HEK293 (cell line): ENCODE measurements at regions not wholly inside any gene's neighbourhood (a gene's known extent, or its start where the extent isn't known, plus 50 kb on each side); places are given as distances from the start of the nearest gene placed in this dataset.

ENCODE experiments used
- CTCF ChIA-PET: fragments of 350-600 bp; formaldehyde crosslinking; extraction: SDS; loops from one replicate; lab custom pipeline; 2021; ENCODE audit warnings: antibody characterized with exemption; lab: Yijun Ruan, JAX
- POLR2A ChIA-PET: fragments of 300-600 bp; formaldehyde crosslinking; extraction: SDS; loops from one replicate; lab custom pipeline; 2020; ENCODE audit warnings: antibody characterized with exemption, inconsistent platforms; lab: Yijun Ruan, JAX
- H3K27ac ChIP-seq: fragments of 200-500 bp; sonication (Bioruptor generic); 2 replicates; pipeline ENCODE4 v1.5.1; 2014; ENCODE audit warnings: low read depth, low read length, control low read depth, inconsistent platforms; ENCODE audit errors: extremely low read depth
- H3K36me3 ChIP-seq, 2 experiments: fragments of 200-500 bp in 1 of 2; sonication (Bioruptor generic) in 1 of 2; 1 replicate in 1 of 2; 2 replicates in 1 of 2; pipeline ENCODE4 v1.5.1; 2014 to 2017; ENCODE audit warnings: inconsistent platforms in 2 of 2, low read length in 2 of 2; ENCODE audit not compliant: control insufficient read depth in 2 of 2, insufficient read depth in 1 of 2
- H3K4me1 ChIP-seq: fragments of 200-500 bp; sonication (Bioruptor generic); 2 replicates; pipeline ENCODE4 v1.5.1; 2014; ENCODE audit warnings: mild to moderate bottlenecking, low read length, inconsistent platforms; ENCODE audit not compliant: control insufficient read depth, insufficient read depth
- H3K4me3 ChIP-seq: 2 replicates; pipeline ENCODE4 v1.5.1; 2011; ENCODE audit warnings: low read depth, mild to moderate bottlenecking, control low read depth, low read length, moderate library complexity
- H3K9me3 ChIP-seq: fragments of 200-500 bp; sonication (Bioruptor generic); 2 replicates; pipeline ENCODE4 v1.5.1; 2014; ENCODE audit warnings: low read depth, low read length, inconsistent platforms; ENCODE audit not compliant: control insufficient read depth, insufficient read depth
- GLI4 ChIP-seq: fragments of 450-650 bp; formaldehyde crosslinking; IDR thresholded peaks from 2 replicates; pipeline ENCODE4 v1.5.1; 2016; ENCODE audit warnings: missing biosample characterization, missing genetic modification characterization
- OVOL3 ChIP-seq: fragments of 450-650 bp; formaldehyde crosslinking; IDR thresholded peaks from 2 replicates; pipeline ENCODE4 v1.5.1; 2016; ENCODE audit warnings: missing biosample characterization, missing genetic modification characterization
- SCRT1 ChIP-seq: fragments of 450-650 bp; formaldehyde crosslinking; IDR thresholded peaks from 2 replicates; pipeline ENCODE4 v1.5.1; 2016; ENCODE audit warnings: missing biosample characterization, missing genetic modification characterization, borderline replicate concordance
- ZNF114 ChIP-seq: fragments of 450-650 bp; formaldehyde crosslinking; IDR thresholded peaks from 2 replicates; pipeline ENCODE4 v1.5.0; 2017; ENCODE audit warnings: missing biosample characterization, missing genetic modification characterization
- ZNF132 ChIP-seq: fragments of 450-650 bp; formaldehyde crosslinking; IDR thresholded peaks from 2 replicates; pipeline ENCODE4 v1.5.1; 2017; ENCODE audit warnings: missing biosample characterization, missing genetic modification characterization, borderline replicate concordance
- ZNF202 ChIP-seq: fragments of 450-650 bp; formaldehyde crosslinking; IDR thresholded peaks from 2 replicates; pipeline ENCODE4 v1.5.1; 2016; ENCODE audit warnings: missing biosample characterization, missing genetic modification characterization, borderline replicate concordance
- ZNF292 ChIP-seq: fragments of 450-650 bp; formaldehyde crosslinking; IDR thresholded peaks from 2 replicates; pipeline ENCODE4 v1.5.1; 2016; ENCODE audit warnings: low read depth, missing biosample characterization, missing genetic modification characterization, borderline replicate concordance
- ZNF48 ChIP-seq: fragments of 450-650 bp; formaldehyde crosslinking; IDR thresholded peaks from 2 replicates; pipeline ENCODE4 v1.5.1; 2016; ENCODE audit warnings: missing biosample characterization, missing genetic modification characterization
- ZNF785 ChIP-seq: fragments of 450-650 bp; formaldehyde crosslinking; IDR thresholded peaks from 2 replicates; pipeline ENCODE4 v1.5.1; 2016; ENCODE audit warnings: missing biosample characterization, missing genetic modification characterization
- ZNF792 ChIP-seq: fragments of 450-650 bp; formaldehyde crosslinking; IDR thresholded peaks from 2 replicates; pipeline ENCODE4 v1.5.1; 2016; ENCODE audit warnings: missing biosample characterization, missing genetic modification characterization
- TF ChIP-seq, protein P1 (sequence below): fragments of 450-650 bp; formaldehyde crosslinking; IDR thresholded peaks from 2 replicates; pipeline ENCODE4 v1.5.1; 2016; ENCODE audit warnings: missing biosample characterization, missing genetic modification characterization, borderline replicate concordance
- TF ChIP-seq, protein P2 (sequence below): fragments of 450-650 bp; formaldehyde crosslinking; conservative IDR thresholded peaks from 2 replicates; pipeline ENCODE4 v1.5.1; 2016; ENCODE audit warnings: low read depth, missing biosample characterization, missing genetic modification characterization
- TF ChIP-seq, protein P3 (sequence below): fragments of 450-650 bp; formaldehyde crosslinking; IDR thresholded peaks from 2 replicates; pipeline ENCODE4 v1.5.0; 2017; ENCODE audit warnings: missing biosample characterization, missing genetic modification characterization, borderline replicate concordance
- TF ChIP-seq, protein P4 (sequence below): fragments of 450-650 bp; formaldehyde crosslinking; IDR thresholded peaks from 2 replicates; pipeline ENCODE4 v1.5.1; 2016; ENCODE audit warnings: missing biosample characterization, missing genetic modification characterization
- TF ChIP-seq, protein P5 (sequence below): fragments of 450-650 bp; IDR thresholded peaks from 2 replicates; pipeline ENCODE4 v1.5.1; 2018; ENCODE audit warnings: missing biosample characterization, missing genetic modification characterization
- TF ChIP-seq, protein P6 (sequence below): fragments of 450-650 bp; formaldehyde crosslinking; IDR thresholded peaks from 2 replicates; pipeline ENCODE4 v1.5.1; 2016; ENCODE audit warnings: missing biosample characterization, missing genetic modification characterization

DNA sequence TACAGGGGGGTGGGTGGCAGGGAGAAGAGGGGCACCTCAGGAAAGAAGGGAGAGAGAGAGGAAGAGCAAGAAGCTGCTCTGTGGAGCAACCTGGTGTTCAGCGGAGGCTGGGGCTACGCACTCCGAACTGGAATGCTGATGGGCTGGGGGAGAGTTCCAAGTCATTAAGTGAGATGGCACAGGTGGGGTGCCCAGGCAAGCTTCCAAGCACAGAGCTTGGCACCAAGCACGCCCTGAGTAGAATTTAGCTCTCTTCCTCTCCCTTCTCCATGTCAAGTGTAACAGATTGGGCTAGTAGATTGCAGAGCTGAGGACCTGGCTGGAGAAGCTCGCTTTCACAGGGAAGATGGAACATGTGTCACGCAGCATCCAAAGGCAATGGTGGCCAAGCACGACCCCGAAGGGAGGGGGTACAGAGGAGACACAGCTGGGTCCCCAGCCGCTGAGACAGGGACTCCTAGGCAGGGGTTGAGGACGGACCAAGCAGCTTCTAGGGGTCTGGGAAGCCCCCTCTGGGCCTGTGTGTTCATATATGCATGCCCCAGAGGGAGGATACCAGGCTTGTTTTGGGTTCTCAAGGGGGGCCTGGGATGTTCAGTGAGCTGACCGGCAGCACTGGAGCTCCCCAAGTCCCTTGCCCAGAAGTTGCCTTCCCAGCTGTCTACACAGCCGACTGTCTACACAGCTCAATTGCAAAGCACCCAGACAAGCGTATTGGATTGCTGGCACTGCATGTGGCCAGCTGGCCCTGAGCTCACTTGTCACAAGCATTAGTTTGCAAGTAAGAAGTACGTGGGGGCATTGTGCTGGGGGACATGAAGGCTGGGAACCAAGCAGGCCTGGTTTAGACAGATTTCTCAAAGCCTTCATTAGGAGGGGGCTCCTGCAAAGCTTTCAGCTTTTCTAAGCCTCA, 247.8 kb downstream of the ENGASE start:
- ChIA-PET CTCF (interaction anchor here (0.6 to 1.4 kb wide), 5 partner anchors 41 to 334 kb away, joined by 3 to 8 read pairs (median 5); no protein-coding TSS in a partner anchor), POLR2A (no interaction called here)
- TF ChIP-seq, protein P1, sequence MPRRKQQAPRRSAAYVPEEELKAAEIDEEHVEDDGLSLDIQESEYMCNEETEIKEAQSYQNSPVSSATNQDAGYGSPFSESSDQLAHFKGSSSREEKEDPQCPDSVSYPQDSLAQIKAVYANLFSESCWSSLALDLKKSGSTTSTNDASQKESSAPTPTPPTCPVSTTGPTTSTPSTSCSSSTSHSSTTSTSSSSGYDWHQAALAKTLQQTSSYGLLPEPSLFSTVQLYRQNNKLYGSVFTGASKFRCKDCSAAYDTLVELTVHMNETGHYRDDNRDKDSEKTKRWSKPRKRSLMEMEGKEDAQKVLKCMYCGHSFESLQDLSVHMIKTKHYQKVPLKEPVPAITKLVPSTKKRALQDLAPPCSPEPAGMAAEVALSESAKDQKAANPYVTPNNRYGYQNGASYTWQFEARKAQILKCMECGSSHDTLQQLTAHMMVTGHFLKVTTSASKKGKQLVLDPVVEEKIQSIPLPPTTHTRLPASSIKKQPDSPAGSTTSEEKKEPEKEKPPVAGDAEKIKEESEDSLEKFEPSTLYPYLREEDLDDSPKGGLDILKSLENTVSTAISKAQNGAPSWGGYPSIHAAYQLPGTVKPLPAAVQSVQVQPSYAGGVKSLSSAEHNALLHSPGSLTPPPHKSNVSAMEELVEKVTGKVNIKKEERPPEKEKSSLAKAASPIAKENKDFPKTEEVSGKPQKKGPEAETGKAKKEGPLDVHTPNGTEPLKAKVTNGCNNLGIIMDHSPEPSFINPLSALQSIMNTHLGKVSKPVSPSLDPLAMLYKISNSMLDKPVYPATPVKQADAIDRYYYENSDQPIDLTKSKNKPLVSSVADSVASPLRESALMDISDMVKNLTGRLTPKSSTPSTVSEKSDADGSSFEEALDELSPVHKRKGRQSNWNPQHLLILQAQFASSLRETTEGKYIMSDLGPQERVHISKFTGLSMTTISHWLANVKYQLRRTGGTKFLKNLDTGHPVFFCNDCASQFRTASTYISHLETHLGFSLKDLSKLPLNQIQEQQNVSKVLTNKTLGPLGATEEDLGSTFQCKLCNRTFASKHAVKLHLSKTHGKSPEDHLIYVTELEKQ (tag by site-specific recombination): no peak
- no peak for TF ChIP-seq OVOL3 (tag by site-specific recombination)
- no peak for TF ChIP-seq ZNF202 (tag by site-specific recombination)
- TF ChIP-seq, protein P2, sequence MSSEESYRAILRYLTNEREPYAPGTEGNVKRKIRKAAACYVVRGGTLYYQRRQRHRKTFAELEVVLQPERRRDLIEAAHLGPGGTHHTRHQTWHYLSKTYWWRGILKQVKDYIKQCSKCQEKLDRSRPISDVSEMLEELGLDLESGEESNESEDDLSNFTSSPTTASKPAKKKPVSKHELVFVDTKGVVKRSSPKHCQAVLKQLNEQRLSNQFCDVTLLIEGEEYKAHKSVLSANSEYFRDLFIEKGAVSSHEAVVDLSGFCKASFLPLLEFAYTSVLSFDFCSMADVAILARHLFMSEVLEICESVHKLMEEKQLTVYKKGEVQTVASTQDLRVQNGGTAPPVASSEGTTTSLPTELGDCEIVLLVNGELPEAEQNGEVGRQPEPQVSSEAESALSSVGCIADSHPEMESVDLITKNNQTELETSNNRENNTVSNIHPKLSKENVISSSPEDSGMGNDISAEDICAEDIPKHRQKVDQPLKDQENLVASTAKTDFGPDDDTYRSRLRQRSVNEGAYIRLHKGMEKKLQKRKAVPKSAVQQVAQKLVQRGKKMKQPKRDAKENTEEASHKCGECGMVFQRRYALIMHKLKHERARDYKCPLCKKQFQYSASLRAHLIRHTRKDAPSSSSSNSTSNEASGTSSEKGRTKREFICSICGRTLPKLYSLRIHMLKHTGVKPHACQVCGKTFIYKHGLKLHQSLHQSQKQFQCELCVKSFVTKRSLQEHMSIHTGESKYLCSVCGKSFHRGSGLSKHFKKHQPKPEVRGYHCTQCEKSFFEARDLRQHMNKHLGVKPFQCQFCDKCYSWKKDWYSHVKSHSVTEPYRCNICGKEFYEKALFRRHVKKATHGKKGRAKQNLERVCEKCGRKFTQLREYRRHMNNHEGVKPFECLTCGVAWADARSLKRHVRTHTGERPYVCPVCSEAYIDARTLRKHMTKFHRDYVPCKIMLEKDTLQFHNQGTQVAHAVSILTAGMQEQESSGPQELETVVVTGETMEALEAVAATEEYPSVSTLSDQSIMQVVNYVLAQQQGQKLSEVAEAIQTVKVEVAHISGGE: no peak
- TF ChIP-seq, protein P3, sequence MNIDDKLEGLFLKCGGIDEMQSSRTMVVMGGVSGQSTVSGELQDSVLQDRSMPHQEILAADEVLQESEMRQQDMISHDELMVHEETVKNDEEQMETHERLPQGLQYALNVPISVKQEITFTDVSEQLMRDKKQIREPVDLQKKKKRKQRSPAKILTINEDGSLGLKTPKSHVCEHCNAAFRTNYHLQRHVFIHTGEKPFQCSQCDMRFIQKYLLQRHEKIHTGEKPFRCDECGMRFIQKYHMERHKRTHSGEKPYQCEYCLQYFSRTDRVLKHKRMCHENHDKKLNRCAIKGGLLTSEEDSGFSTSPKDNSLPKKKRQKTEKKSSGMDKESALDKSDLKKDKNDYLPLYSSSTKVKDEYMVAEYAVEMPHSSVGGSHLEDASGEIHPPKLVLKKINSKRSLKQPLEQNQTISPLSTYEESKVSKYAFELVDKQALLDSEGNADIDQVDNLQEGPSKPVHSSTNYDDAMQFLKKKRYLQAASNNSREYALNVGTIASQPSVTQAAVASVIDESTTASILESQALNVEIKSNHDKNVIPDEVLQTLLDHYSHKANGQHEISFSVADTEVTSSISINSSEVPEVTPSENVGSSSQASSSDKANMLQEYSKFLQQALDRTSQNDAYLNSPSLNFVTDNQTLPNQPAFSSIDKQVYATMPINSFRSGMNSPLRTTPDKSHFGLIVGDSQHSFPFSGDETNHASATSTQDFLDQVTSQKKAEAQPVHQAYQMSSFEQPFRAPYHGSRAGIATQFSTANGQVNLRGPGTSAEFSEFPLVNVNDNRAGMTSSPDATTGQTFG (tag by site-specific recombination): no peak
- TF ChIP-seq ZNF114 (tag by site-specific recombination): no peak
- no peak for TF ChIP-seq GLI4 (tag by site-specific recombination)
- TF ChIP-seq ZNF132 (tag by site-specific recombination): no peak
- no peak for TF ChIP-seq ZNF292 (tag by site-specific recombination)

DNA sequence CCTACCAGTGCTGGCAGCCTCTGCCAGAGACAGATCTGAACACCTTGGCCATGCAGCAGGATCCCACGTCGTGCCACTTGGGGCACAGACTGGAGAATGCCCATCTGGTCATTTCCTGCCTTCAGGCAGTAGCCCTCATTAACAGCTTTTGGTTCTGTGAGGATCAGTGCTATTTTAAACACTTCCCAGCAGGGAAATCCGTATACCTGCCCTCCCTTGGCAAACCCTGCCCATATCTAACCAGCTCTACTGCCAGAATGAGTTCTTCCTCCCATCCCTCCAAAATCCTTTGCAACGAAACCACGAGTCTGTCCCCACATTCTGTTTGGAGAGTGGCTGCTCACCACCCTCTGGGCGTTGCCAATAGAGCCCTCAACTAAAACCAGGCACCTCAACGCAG, 245.7 kb downstream of the ENGASE start:
- H3K36me3 ChIP-seq: no peaks in the 10 kb centered on the region
- no peaks in the 10 kb centered on the region for H3K9me3 ChIP-seq
- H3K4me3 ChIP-seq: no peak overlapping the region
- no peak overlapping the region for H3K27ac ChIP-seq
- POLR2A ChIA-PET: no interaction called here
- CTCF ChIA-PET: interaction anchor here (0.6 to 1.5 kb wide), 2 partner anchors 133 to 292 kb away, joined by 3 read pairs; no protein-coding TSS in a partner anchor
- no peaks in the 10 kb centered on the region for H3K4me1 ChIP-seq
- TF ChIP-seq, protein P4, sequence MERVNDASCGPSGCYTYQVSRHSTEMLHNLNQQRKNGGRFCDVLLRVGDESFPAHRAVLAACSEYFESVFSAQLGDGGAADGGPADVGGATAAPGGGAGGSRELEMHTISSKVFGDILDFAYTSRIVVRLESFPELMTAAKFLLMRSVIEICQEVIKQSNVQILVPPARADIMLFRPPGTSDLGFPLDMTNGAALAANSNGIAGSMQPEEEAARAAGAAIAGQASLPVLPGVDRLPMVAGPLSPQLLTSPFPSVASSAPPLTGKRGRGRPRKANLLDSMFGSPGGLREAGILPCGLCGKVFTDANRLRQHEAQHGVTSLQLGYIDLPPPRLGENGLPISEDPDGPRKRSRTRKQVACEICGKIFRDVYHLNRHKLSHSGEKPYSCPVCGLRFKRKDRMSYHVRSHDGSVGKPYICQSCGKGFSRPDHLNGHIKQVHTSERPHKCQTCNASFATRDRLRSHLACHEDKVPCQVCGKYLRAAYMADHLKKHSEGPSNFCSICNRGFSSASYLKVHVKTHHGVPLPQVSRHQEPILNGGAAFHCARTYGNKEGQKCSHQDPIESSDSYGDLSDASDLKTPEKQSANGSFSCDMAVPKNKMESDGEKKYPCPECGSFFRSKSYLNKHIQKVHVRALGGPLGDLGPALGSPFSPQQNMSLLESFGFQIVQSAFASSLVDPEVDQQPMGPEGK (tag by site-specific recombination): no peak
- TF ChIP-seq, protein P5, sequence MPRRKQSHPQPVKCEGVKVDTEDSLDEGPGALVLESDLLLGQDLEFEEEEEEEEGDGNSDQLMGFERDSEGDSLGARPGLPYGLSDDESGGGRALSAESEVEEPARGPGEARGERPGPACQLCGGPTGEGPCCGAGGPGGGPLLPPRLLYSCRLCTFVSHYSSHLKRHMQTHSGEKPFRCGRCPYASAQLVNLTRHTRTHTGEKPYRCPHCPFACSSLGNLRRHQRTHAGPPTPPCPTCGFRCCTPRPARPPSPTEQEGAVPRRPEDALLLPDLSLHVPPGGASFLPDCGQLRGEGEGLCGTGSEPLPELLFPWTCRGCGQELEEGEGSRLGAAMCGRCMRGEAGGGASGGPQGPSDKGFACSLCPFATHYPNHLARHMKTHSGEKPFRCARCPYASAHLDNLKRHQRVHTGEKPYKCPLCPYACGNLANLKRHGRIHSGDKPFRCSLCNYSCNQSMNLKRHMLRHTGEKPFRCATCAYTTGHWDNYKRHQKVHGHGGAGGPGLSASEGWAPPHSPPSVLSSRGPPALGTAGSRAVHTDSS (tag by site-specific recombination): no peak
- TF ChIP-seq ZNF785 (no peak), ZNF792 (tag by site-specific recombination) (no peak), ZNF48 (tag by site-specific recombination) (no peak), SCRT1 (tag by site-specific recombination) (no peak)
- TF ChIP-seq, protein P6, sequence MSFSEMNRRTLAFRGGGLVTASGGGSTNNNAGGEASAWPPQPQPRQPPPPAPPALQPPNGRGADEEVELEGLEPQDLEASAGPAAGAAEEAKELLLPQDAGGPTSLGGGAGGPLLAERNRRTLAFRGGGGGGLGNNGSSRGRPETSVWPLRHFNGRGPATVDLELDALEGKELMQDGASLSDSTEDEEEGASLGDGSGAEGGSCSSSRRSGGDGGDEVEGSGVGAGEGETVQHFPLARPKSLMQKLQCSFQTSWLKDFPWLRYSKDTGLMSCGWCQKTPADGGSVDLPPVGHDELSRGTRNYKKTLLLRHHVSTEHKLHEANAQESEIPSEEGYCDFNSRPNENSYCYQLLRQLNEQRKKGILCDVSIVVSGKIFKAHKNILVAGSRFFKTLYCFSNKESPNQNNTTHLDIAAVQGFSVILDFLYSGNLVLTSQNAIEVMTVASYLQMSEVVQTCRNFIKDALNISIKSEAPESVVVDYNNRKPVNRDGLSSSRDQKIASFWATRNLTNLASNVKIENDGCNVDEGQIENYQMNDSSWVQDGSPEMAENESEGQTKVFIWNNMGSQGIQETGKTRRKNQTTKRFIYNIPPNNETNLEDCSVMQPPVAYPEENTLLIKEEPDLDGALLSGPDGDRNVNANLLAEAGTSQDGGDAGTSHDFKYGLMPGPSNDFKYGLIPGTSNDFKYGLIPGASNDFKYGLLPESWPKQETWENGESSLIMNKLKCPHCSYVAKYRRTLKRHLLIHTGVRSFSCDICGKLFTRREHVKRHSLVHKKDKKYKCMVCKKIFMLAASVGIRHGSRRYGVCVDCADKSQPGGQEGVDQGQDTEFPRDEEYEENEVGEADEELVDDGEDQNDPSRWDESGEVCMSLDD (tag by site-specific recombination): no peak

More for the DNA sequence above, 247.8 kb downstream of the ENGASE start:
- Histone ChIP-seq H3K4me3 (no peak overlapping the region), H3K4me1 (no peaks in the 10 kb centered on the region), H3K9me3 (no peaks in the 10 kb centered on the region), H3K36me3 (no peaks in the 10 kb centered on the region), H3K27ac (no peak overlapping the region)
